Liver (tissue), 8 donors: ENCODE measurements at regions not wholly inside any gene's neighbourhood (a gene's known extent, or its start where the extent isn't known, plus 50 kb on each side); places are given as distances from the start of the nearest gene placed in this dataset.

ENCODE experiments used
- DNase-seq: peaks from one replicate; pipeline ENCODE4 v3.0.0-alpha.2; 2017; ENCODE audit warnings: low spot score
- H3K27ac ChIP-seq, 2 donors: one replicate each; pipeline ENCODE4 v1.7.0; 2013; ENCODE audit warnings: inconsistent platforms in 2 of 2, low read length in 2 of 2, control low read depth in 1 of 2, low read depth in 1 of 2, mild to moderate bottlenecking in 1 of 2
- H3K27me3 ChIP-seq, 4 donors: one replicate each; pipeline versions ENCODE4 v1.6.1 to v1.7.0; 2013; ENCODE audit warnings: low read length in 3 of 4, inconsistent platforms in 1 of 4, mild to moderate bottlenecking in 1 of 4, moderate library complexity in 1 of 4; ENCODE audit not compliant: control insufficient read depth in 4 of 4, insufficient read depth in 4 of 4
- H3K36me3 ChIP-seq, 4 donors: one replicate each; pipeline versions ENCODE4 v1.6.1 to v1.7.0; 2013; ENCODE audit warnings: low read length in 3 of 4, mild to moderate bottlenecking in 3 of 4, low read depth in 1 of 4, moderate library complexity in 1 of 4; ENCODE audit not compliant: control insufficient read depth in 4 of 4, insufficient read depth in 3 of 4
- H3K4me1 ChIP-seq, 4 donors: one replicate each; pipeline versions ENCODE4 v1.6.1 to v1.7.0; 2013; ENCODE audit warnings: low read length in 3 of 4, mild to moderate bottlenecking in 3 of 4, moderate library complexity in 1 of 4; ENCODE audit not compliant: control insufficient read depth in 4 of 4, insufficient read depth in 4 of 4
- H3K4me3 ChIP-seq, 3 donors: one replicate each; pipeline versions ENCODE4 v1.6.1 to v1.7.0; 2013; ENCODE audit warnings: low read length in 3 of 3, control low read depth in 1 of 3, low read depth in 1 of 3, mild to moderate bottlenecking in 1 of 3
- H3K9ac ChIP-seq, 2 donors: one replicate each; pipeline ENCODE4 v1.7.0; 2013; ENCODE audit warnings: low read length in 2 of 2, mild to moderate bottlenecking in 2 of 2, moderate library complexity in 2 of 2, control low read depth in 1 of 2, low read depth in 1 of 2
- H3K9me3 ChIP-seq, 4 donors: one replicate each; pipeline versions ENCODE4 v1.6.1 to v1.7.0; 2013; ENCODE audit warnings: low read length in 3 of 4; ENCODE audit not compliant: control insufficient read depth in 4 of 4
- EGR1 ChIP-seq, 2 donors: IDR thresholded peaks; 2 replicates each; pipeline ENCODE4 v1.6.1; 2016 to 2018; ENCODE audit warnings: antibody characterized with exemption in 2 of 2, low read depth in 2 of 2
- FOXA1 ChIP-seq: IDR thresholded peaks from 2 replicates; pipeline ENCODE4 v1.6.1; 2016; ENCODE audit warnings: antibody characterized with exemption
- FOXA2 ChIP-seq: IDR thresholded peaks from 2 replicates; pipeline ENCODE4 v1.6.1; 2016; ENCODE audit warnings: antibody characterized with exemption
- HNF4A ChIP-seq, 2 donors: conservative IDR thresholded peaks; 2 replicates each; pipeline ENCODE4 v1.6.1; 2016; ENCODE audit warnings: antibody characterized with exemption in 2 of 2, mild to moderate bottlenecking in 2 of 2
- HNF4G ChIP-seq: IDR thresholded peaks from 2 replicates; pipeline ENCODE4 v1.6.1; 2016; ENCODE audit warnings: antibody characterized with exemption
- NR2F2 ChIP-seq: IDR thresholded peaks from 2 replicates; pipeline ENCODE4 v1.6.1; 2016; ENCODE audit warnings: antibody characterized with exemption
- RAD21 ChIP-seq, 2 donors: IDR thresholded peaks; 2 replicates each; pipeline ENCODE4 v1.6.1; 2016; ENCODE audit warnings: antibody characterized with exemption in 2 of 2, mild to moderate bottlenecking in 2 of 2
- REST ChIP-seq: IDR thresholded peaks from 2 replicates; pipeline ENCODE4 v1.6.1; 2016; ENCODE audit warnings: antibody characterized with exemption, mild to moderate bottlenecking
- RXRA ChIP-seq, 2 donors: IDR thresholded peaks; 2 replicates each; pipeline ENCODE4 v1.6.1; 2017 to 2018; ENCODE audit warnings: antibody characterized with exemption in 2 of 2, mild to moderate bottlenecking in 1 of 2
- SP1 ChIP-seq: IDR thresholded peaks from 2 replicates; pipeline ENCODE4 v1.6.1; 2018; ENCODE audit warnings: antibody characterized with exemption, mild to moderate bottlenecking
- TAF1 ChIP-seq: conservative IDR thresholded peaks from 2 replicates; pipeline ENCODE4 v1.6.1; 2016; ENCODE audit warnings: antibody characterized with exemption, mild to moderate bottlenecking
- YY1 ChIP-seq: IDR thresholded peaks from 2 replicates; pipeline ENCODE4 v1.6.1; 2016; ENCODE audit warnings: antibody characterized with exemption, mild to moderate bottlenecking
- ZBTB33 ChIP-seq: IDR thresholded peaks from 2 replicates; pipeline ENCODE4 v1.6.1; 2016; ENCODE audit warnings: antibody characterized with exemption
- WGBS: extraction: QIAGEN DNeasy Blood & Tissue Kit; methylation state at CpG from one replicate; pipeline ENCODE4 v1.1.7; 2013; 5-methylcytosine and 5-hydroxymethylcytosine counted together
- TF ChIP-seq, protein P1 (sequence below): fragments of 150-350 bp; IDR thresholded peaks from 2 replicates; pipeline ENCODE4 v1.5.1; 2017; ENCODE audit warnings: improper control_type of control experiment, low read depth, low read length; ENCODE audit not compliant: missing input control
- donor health status: healthy.
- donor health status: healthy.
- donor health status: healthy.
- donor health status: healthy.
- donor health status: healthy.

DNA sequence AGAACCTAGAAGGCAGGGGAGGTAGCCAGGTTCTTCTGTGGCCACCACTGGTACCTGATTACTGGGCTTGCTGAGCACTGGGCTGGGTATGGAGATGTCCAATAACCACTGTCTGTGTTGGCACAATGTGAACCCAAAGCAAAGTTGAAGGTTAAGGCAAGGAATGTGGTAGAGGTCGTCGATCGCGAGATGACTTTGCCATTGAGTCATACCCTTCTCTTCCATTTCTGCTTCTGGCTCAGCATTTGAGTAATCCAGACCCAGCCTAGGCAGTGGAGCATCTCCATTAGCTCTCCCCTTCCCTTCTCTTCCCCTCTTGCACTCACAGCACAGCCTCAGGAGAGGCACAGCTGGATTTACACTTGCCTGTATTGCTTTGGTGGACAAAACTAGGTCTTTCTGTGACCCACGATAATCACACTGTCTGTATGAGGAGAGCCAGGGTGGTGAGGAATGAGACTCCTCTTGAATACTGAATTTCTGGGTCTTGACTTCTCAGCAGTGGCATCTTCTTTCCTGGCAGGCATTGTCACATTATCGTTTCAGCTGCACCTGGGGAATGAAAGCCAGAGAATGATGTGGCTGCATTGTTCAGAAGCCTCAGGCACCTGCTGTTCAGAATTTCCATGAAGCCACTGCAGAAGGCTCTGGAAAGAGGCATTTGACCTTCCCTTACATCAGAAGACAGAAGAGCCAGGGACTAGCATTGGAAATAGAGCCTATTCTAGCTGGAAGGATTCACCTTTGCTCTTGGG, 272.6 kb downstream of the PDCD6IP start:
- TF ChIP-seq YY1 (no peak), HNF4A (conservative IDR thresholded peaks at IDR 0.05) (no peak), EGR1 (IDR thresholded peaks at IDR 0.05; ENCODE audit: low read depth in 2 of 2) (no peak), ZBTB33 (no peak), TAF1 (no peak), HNF4G (no peak), REST (no peak), FOXA1 (no peak), FOXA2 (no peak), RXRA (IDR thresholded peaks at IDR 0.05) (no peak), NR2F2 (no peak)
- TF ChIP-seq, protein P1, sequence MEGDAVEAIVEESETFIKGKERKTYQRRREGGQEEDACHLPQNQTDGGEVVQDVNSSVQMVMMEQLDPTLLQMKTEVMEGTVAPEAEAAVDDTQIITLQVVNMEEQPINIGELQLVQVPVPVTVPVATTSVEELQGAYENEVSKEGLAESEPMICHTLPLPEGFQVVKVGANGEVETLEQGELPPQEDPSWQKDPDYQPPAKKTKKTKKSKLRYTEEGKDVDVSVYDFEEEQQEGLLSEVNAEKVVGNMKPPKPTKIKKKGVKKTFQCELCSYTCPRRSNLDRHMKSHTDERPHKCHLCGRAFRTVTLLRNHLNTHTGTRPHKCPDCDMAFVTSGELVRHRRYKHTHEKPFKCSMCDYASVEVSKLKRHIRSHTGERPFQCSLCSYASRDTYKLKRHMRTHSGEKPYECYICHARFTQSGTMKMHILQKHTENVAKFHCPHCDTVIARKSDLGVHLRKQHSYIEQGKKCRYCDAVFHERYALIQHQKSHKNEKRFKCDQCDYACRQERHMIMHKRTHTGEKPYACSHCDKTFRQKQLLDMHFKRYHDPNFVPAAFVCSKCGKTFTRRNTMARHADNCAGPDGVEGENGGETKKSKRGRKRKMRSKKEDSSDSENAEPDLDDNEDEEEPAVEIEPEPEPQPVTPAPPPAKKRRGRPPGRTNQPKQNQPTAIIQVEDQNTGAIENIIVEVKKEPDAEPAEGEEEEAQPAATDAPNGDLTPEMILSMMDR: no peak
- no peak for DNase-seq
- WGBS: 79% methylated on average over 6 of the region's 6 CpGs
- no peaks in the 10 kb centered on the region for H3K27me3 ChIP-seq
- H3K9ac ChIP-seq: no peak overlapping the region
- no peaks in the 10 kb centered on the region for H3K36me3 ChIP-seq
- no peak overlapping the region for H3K4me3 ChIP-seq
- no peak overlapping the region for H3K27ac ChIP-seq
- no peaks in the 10 kb centered on the region for H3K9me3 ChIP-seq
- H3K4me1 ChIP-seq: no peaks in the 10 kb centered on the region

GRCh38 chr3:34072297-34072696, 273.9 kb downstream of the PDCD6IP start:
- no peaks in the 10 kb centered on the region for H3K27me3 ChIP-seq
- H3K4me3 ChIP-seq: no peak overlapping the region
- H3K9ac ChIP-seq: no peak overlapping the region
- DNase-seq: no peak
- no peaks in the 10 kb centered on the region for H3K4me1 ChIP-seq
- TF ChIP-seq YY1: no peak
- TF ChIP-seq FOXA2: no peak
- no peak for TF ChIP-seq RAD21 (IDR thresholded peaks at IDR 0.05)
- no peak for TF ChIP-seq FOXA1
- no peak for TF ChIP-seq SP1
- TF ChIP-seq ZBTB33: no peak
- no peak for TF ChIP-seq TAF1
- TF ChIP-seq REST: no peak
- TF ChIP-seq NR2F2: no peak
- H3K36me3 ChIP-seq: no peaks in the 10 kb centered on the region
- no peak overlapping the region for H3K27ac ChIP-seq
- no peaks in the 10 kb centered on the region for H3K9me3 ChIP-seq
- 76% methylated on average over 2 of the region's 2 CpGs for WGBS
